Heart left ventricle (tissue), 16 donors: ENCODE measurements at regions not wholly inside any gene's neighbourhood (a gene's known extent, or its start where the extent isn't known, plus 50 kb on each side); places are given as distances from the start of the nearest gene placed in this dataset.

Experiments used
- ATAC-seq, 4 donors: fragments of 200-7000 bp; cut with Tn5 transposase; one replicate each; pipeline ENCODE4 v1.9.1; 2020 to 2022; ENCODE audit warnings: moderate library complexity in 4 of 4, mild to moderate bottlenecking in 3 of 4, moderate number of reproducible peaks in 1 of 4
- DNase-seq, 5 donors: peaks; one replicate each; pipeline ENCODE4 v3.0.0-alpha.2; 2020
- H3K27ac ChIP-seq, 12 donors: fragments of 200-600 bp; sonication (generic) in 4 of 12; one replicate each; pipeline versions ENCODE4 v1.5.0 to v1.8.0; 2016 to 2022; ENCODE audit warnings: mild to moderate bottlenecking in 2 of 12
- H3K27me3 ChIP-seq, 9 donors: fragments of 200-600 bp; sonication (generic) in 2 of 9; one replicate each; pipeline versions ENCODE4 v1.5.1 to v1.8.0; 2016 to 2022; ENCODE audit warnings: mild to moderate bottlenecking in 3 of 9
- H3K36me3 ChIP-seq, 9 donors: fragments of 200-600 bp; sonication (generic) in 2 of 9; one replicate each; pipeline versions ENCODE4 v1.5.0 to v1.8.0; 2018 to 2022; ENCODE audit warnings: mild to moderate bottlenecking in 2 of 9
- H3K4me1 ChIP-seq, 12 donors: fragments of 200-600 bp; sonication (generic) in 4 of 12; one replicate each; pipeline versions ENCODE4 v1.5.0 to v1.8.0; 2016 to 2022; ENCODE audit warnings: mild to moderate bottlenecking in 3 of 12
- H3K4me3 ChIP-seq, 12 donors: fragments of 200-600 bp; sonication (generic) in 4 of 12; one replicate each; pipeline versions ENCODE4 v1.5.0 to v1.8.0; 2017 to 2022; ENCODE audit warnings: mild to moderate bottlenecking in 9 of 12, moderate library complexity in 4 of 12
- H3K9me3 ChIP-seq, 12 donors: fragments of 200-600 bp; sonication (generic) in 4 of 12; one replicate each; pipeline versions ENCODE4 v1.5.0 to v1.8.0; 2016 to 2022; ENCODE audit warnings: mild to moderate bottlenecking in 1 of 12
- CTCF ChIP-seq, 12 donors: fragments of 200-600 bp; sonication (generic) in 4 of 12; IDR thresholded peaks; one replicate each; pipeline versions ENCODE4 v1.5.0 to v1.8.0; 2018 to 2022; ENCODE audit warnings: antibody characterized with exemption in 12 of 12, mild to moderate bottlenecking in 5 of 12
- POLR2A ChIP-seq, 2 donors: fragments of 450-650 bp; IDR thresholded peaks; one replicate each; pipeline ENCODE4 v1.6.1; 2017; ENCODE audit warnings: antibody characterized with exemption in 2 of 2, mild to moderate bottlenecking in 2 of 2, moderate library complexity in 2 of 2
- WGBS, 4 donors: extraction: QIAGEN DNeasy Blood & Tissue Kit in 2 of 4; methylation state at CpG; one replicate each; pipeline versions ENCODE4 v1.1.5 to v1.1.7; 2013 to 2018; 5-methylcytosine and 5-hydroxymethylcytosine counted together
- intact Hi-C, 10 donors: fragments of 100-400 bp; cut with DNase I; formaldehyde crosslinking; loops; one replicate each; pipeline versions ENCODE4 v1.11.1 to v1.14.2; 2022
- donor health status: ischemic (EF 13 %, LVEDD 7.1; RV severe dilation, severe dysfunction).
- donor health status: healthy with polysubstance abuse.
- donor health status: DM: no; HTN: yes; CAD: no.
- donor health status: DM: no; HTN: no; CAD: no.
- donor health status: ischemic (EF 25% LVEDD 6.9; RV normal size, moderate dysfunction).
- donor health status: ischemic (EF 25% LVEDD 5.7; RV mildly dilated, moderate dysfunction).
- donor health status: healthy.
- donor health status: DM: yes; HTN: yes; CAD: no.
- donor health status: ischemic (EF 35%, LVEDD 5.7; RV mildly dilated, moderate dysfunction).
- donor health status: nonischemic (EF 11% LVEDD 7.7; RV severe dilation, severe dysfunction).
- donor health status: DM: yes; HTN: yes; CAD: no.
- donor health status: PGD.
- donor health status: ischemic (EF 29% LVEDD 5.4; RV normal size, mild dysfunction).
- donor health status: nonischemic (EF 23%, LVEDD 6.1; RV moderate dilation, normal function).

- Histone ChIP-seq H3K9me3 (no peaks in the 10 kb centered on the region), H3K27me3 (no peaks in the 10 kb centered on the region), H3K4me1 (peaks cover 0 to 6% (median 0%) of the 10 kb centered on the region in 12 donors), H3K27ac (no peak overlapping the region), H3K4me3 (no peak overlapping the region), H3K36me3 (no peaks in the 10 kb centered on the region)
- 96% methylated on average over 6 to 7 of the region's 7 CpGs for WGBS, 4 donors
- intact Hi-C loops: loop anchor here in 1 of 10 donors (10.0 kb wide), 1 partner anchor 56 kb away; no protein-coding TSS in a partner anchor
- TF ChIP-seq CTCF (IDR thresholded peaks at IDR 0.05) (no peak), POLR2A (IDR thresholded peaks at IDR 0.05) (no peak)
- no peak for DNase-seq
- ATAC-seq: peak in 1 of 4 donors; percentile 8
Observed at GRCh38 chr11:130640526-130640925, 192.1 kb downstream of the ADAMTS15 start.

GRCh38 chr11:130641876-130642275 lies 193.4 kb downstream of the ADAMTS15 start:
- no peak for ATAC-seq
- TF ChIP-seq CTCF (IDR thresholded peaks at IDR 0.05) (no peak), POLR2A (IDR thresholded peaks at IDR 0.05) (no peak)
- Histone ChIP-seq H3K36me3 (no peaks in the 10 kb centered on the region), H3K4me3 (no peak overlapping the region), H3K9me3 (no peaks in the 10 kb centered on the region), H3K27ac (no peak overlapping the region), H3K27me3 (no peaks in the 10 kb centered on the region), H3K4me1 (peaks cover 0 to 13% (median 3%) of the 10 kb centered on the region in 12 donors)
- WGBS, 4 donors: 88 to 92% (median 91%) methylated on average over 3 of the region's 3 CpGs
- DNase-seq: no peak
- intact Hi-C loops: loop anchor here in 1 of 10 donors (10.0 kb wide), 1 partner anchor 57 kb away; no protein-coding TSS in a partner anchor

- H3K4me3 ChIP-seq: no peak overlapping the region
- no peak overlapping the region for H3K27ac ChIP-seq
- H3K27me3 ChIP-seq: no peaks in the 10 kb centered on the region
- WGBS, 4 donors: 74 to 93% (median 77%) methylated on average over 1 of the region's 1 CpG
- no peaks in the 10 kb centered on the region for H3K36me3 ChIP-seq
- H3K9me3 ChIP-seq: no peaks in the 10 kb centered on the region
- intact Hi-C loops: loop anchor here in 1 of 10 donors (10.0 kb wide), 1 partner anchor 58 kb away; no protein-coding TSS in a partner anchor
- H3K4me1 ChIP-seq: peaks cover 0 to 22% (median 5%) of the 10 kb centered on the region in 12 donors
- no peak for DNase-seq
- ATAC-seq: no peak
- TF ChIP-seq CTCF (IDR thresholded peaks at IDR 0.05) (no peak), POLR2A (IDR thresholded peaks at IDR 0.05) (no peak)
Observed at GRCh38 chr11:130642994-130643393, 194.5 kb downstream of the ADAMTS15 start.

- intact Hi-C loops: loop anchor here in 1 of 10 donors (10.0 kb wide), 1 partner anchor 59 kb away; no protein-coding TSS in a partner anchor
- Histone ChIP-seq H3K4me3 (no peak overlapping the region), H3K4me1 (peaks cover 0 to 33% (median 9%) of the 10 kb centered on the region in 12 donors), H3K27me3 (no peaks in the 10 kb centered on the region), H3K27ac (no peak overlapping the region), H3K36me3 (no peaks in the 10 kb centered on the region), H3K9me3 (no peaks in the 10 kb centered on the region)
- TF ChIP-seq POLR2A (IDR thresholded peaks at IDR 0.05) (no peak), CTCF (IDR thresholded peaks at IDR 0.05) (no peak)
- WGBS, 4 donors: 65 to 79% (median 73%) methylated on average over 11 of the region's 11 CpGs
- DNase-seq: no peak
- no peak for ATAC-seq
Observed at GRCh38 chr11:130644187-130644586, 195.7 kb downstream of the ADAMTS15 start.
